ENCODE measurements at regions not wholly inside any gene's neighbourhood (a gene's known extent, or its start where the extent isn't known, plus 50 kb on each side); places are given as distances from the start of the nearest gene placed in this dataset.

DNA sequence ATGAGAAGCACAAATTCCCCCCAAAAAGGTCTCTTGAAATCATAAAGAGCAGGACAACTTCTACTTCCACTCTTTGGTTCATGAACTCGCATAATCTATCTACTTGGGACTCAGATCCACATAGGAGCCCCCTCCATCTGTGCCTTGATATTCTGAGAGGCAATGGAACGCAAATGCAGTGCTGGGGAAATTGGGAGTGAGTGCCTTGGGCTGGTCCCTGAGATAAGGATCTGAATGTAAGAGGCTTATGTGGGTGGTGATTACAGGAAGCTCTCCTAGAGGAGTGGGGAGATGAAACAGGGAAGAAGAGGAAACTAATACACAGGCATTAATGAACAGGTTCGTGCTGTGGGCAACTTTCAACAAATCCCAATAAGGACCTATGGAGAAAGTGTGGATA, 285.6 kb downstream of the RASEF start:
- TF ChIP-seq, protein P1, sequence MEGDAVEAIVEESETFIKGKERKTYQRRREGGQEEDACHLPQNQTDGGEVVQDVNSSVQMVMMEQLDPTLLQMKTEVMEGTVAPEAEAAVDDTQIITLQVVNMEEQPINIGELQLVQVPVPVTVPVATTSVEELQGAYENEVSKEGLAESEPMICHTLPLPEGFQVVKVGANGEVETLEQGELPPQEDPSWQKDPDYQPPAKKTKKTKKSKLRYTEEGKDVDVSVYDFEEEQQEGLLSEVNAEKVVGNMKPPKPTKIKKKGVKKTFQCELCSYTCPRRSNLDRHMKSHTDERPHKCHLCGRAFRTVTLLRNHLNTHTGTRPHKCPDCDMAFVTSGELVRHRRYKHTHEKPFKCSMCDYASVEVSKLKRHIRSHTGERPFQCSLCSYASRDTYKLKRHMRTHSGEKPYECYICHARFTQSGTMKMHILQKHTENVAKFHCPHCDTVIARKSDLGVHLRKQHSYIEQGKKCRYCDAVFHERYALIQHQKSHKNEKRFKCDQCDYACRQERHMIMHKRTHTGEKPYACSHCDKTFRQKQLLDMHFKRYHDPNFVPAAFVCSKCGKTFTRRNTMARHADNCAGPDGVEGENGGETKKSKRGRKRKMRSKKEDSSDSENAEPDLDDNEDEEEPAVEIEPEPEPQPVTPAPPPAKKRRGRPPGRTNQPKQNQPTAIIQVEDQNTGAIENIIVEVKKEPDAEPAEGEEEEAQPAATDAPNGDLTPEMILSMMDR (conservative IDR thresholded peaks at IDR 0.05; ENCODE audit: low read depth, low read length) = no peak
- TF ChIP-seq EZH2 (IDR thresholded peaks at IDR 0.05; ENCODE audit: low read length, unreplicated experiment) (no peak), EZH2phosphoT487 (IDR thresholded peaks at IDR 0.05; ENCODE audit: borderline replicate concordance, low read length) (no peak)

Data from PC-3 (cell line).